Activated CD8-positive, alpha-beta T cell treated with anti-CD3 and anti-CD28 coated beads for 36 hours (primary cell): ENCODE measurements at regions not wholly inside any gene's neighbourhood (a gene's known extent, or its start where the extent isn't known, plus 50 kb on each side); places are given as distances from the start of the nearest gene placed in this dataset.

Source experiments
- ATAC-seq: fragments of 200-7000 bp; cut with Tn5 transposase; one replicate; pipeline ENCODE4 v1.10.0; 2021; ENCODE audit warnings: mild to moderate bottlenecking, moderate library complexity
- CTCF ChIA-PET: fragments of 350-600 bp; sonication (Branson Sonifier 250); formaldehyde crosslinking; loops from one replicate; lab custom pipeline; 2021; ENCODE audit warnings: antibody characterized with exemption; lab: Charles Lee
- POLR2A ChIA-PET: fragments of 350-600 bp; sonication (Branson Sonifier 250); formaldehyde crosslinking; loops from one replicate; lab custom pipeline; 2021; ENCODE audit warnings: antibody characterized with exemption; lab: Charles Lee
- DNase-seq: peaks from one replicate; pipeline ENCODE4 v3.0.0-alpha.2; 2020
- H3K27ac Mint-ChIP-seq: one replicate; pipeline ENCODE4 v1.8.0; 2021; ENCODE audit warnings: mild to moderate bottlenecking, mixed read lengths
- H3K27me3 Mint-ChIP-seq: one replicate; pipeline ENCODE4 v1.8.0; 2021; ENCODE audit warnings: mixed read lengths
- H3K36me3 Mint-ChIP-seq: one replicate; pipeline ENCODE4 v1.8.0; 2021; ENCODE audit warnings: low read depth, mixed read lengths
- H3K4me1 Mint-ChIP-seq: one replicate; pipeline ENCODE4 v1.8.0; 2021; ENCODE audit warnings: low read depth, mixed read lengths
- H3K4me3 Mint-ChIP-seq: one replicate; pipeline ENCODE4 v1.8.0; 2021; ENCODE audit warnings: mild to moderate bottlenecking, moderate library complexity, mixed read lengths
- H3K9me3 Mint-ChIP-seq: one replicate; pipeline ENCODE4 v1.8.0; 2021; ENCODE audit warnings: mixed read lengths
- CTCF ChIP-seq: fragments of 200-600 bp; IDR thresholded peaks from one replicate; pipeline ENCODE4 v1.8.0; 2022; ENCODE audit warnings: antibody characterized with exemption, mild to moderate bottlenecking
- intact Hi-C: fragments of 100-400 bp; cut with micrococcal nuclease; formaldehyde crosslinking; loops from one replicate; pipeline ENCODE4 v1.10.0; 2022

DNA sequence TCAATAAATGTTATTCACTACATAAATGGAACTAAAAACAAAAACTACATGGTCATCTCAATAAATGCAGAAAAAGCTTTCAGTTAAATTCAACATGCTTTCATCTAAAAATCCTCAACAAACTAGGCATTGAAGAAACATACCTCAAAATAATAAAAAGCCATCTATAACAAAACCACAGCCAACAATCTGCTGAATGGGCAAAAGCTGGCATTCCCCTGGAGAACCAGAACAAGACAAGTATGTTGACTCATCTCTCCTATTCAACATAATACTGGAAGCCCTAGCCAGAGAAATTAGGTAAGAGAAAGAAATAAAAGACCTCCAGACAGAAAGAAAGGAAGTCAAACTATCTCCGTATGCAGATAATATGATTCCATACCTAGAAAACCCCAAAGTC lies 759.9 kb downstream of the EPHA3 start:
- ChIA-PET CTCF (no interaction called here), POLR2A (no interaction called here)
- Mint-ChIP-seq H3K27me3 (no peaks in the 10 kb centered on the region), H3K36me3 (no peaks in the 10 kb centered on the region), H3K27ac (no peak overlapping the region), H3K4me1 (no peaks in the 10 kb centered on the region), H3K4me3 (no peak overlapping the region), H3K9me3 (peaks cover 9% of the 10 kb centered on the region)
- ATAC-seq = no peak
- intact Hi-C loops = no loop called here
- no peak for DNase-seq
- TF ChIP-seq CTCF = no peak

DNA sequence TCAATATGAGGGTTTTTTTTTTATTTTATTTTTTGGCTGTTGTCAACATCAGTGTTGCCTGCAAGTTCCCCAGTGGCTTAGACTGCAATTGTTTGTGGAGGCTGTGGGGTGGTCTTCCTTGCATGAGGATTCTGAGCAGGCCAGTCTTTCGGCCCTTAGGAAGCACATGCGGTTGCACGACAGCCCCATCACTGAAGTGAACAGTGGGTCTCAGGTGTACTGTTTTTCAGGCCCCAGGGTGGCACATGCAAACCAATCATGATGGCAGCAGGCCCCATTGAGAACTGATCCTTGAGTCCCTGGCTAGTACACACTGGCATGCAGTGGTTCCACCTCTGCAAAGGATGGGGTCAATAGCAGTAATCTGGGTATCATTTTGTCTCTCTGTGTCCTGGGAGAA lies 768.7 kb downstream of the EPHA3 start:
- intact Hi-C loops = no loop called here
- H3K9me3 Mint-ChIP-seq = peaks cover 12% of the 10 kb centered on the region
- no peak overlapping the region for H3K4me3 Mint-ChIP-seq
- POLR2A ChIA-PET = no interaction called here
- no peak for DNase-seq
- H3K27me3 Mint-ChIP-seq = no peaks in the 10 kb centered on the region
- H3K4me1 Mint-ChIP-seq = no peaks in the 10 kb centered on the region
- TF ChIP-seq CTCF = no peak
- H3K27ac Mint-ChIP-seq = no peak overlapping the region
- CTCF ChIA-PET = no interaction called here
- ATAC-seq = no peak
- H3K36me3 Mint-ChIP-seq = no peaks in the 10 kb centered on the region

DNA sequence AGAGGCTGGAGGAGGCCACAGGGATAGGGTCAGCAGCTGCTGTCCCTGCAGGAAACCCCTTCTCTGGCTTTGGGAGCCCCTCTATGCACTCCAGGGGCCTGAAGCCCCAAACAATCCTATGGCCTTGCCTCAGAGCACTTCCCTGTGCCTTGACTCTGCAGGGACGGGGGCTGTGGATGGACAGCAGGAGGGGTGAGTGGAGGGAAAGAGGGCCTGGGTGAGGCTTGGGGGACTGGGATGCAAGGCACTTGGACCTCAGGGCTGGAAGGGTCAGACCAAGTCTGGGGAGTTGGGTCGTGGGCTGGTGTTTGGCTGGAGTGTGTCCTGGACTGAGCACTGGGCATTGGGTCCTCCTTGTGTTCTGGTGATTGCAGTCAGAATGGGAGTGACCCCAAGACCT lies 769.8 kb downstream of the EPHA3 start:
- no peak for TF ChIP-seq CTCF
- no peaks in the 10 kb centered on the region for H3K36me3 Mint-ChIP-seq
- POLR2A ChIA-PET = no interaction called here
- H3K4me3 Mint-ChIP-seq = no peak overlapping the region
- ATAC-seq (no peak), DNase-seq (no peak)
- peaks cover 12% of the 10 kb centered on the region for H3K9me3 Mint-ChIP-seq
- no peak overlapping the region for H3K27ac Mint-ChIP-seq
- no peaks in the 10 kb centered on the region for H3K27me3 Mint-ChIP-seq
- CTCF ChIA-PET = no interaction called here
- H3K4me1 Mint-ChIP-seq = no peaks in the 10 kb centered on the region
- intact Hi-C loops = no loop called here

DNA sequence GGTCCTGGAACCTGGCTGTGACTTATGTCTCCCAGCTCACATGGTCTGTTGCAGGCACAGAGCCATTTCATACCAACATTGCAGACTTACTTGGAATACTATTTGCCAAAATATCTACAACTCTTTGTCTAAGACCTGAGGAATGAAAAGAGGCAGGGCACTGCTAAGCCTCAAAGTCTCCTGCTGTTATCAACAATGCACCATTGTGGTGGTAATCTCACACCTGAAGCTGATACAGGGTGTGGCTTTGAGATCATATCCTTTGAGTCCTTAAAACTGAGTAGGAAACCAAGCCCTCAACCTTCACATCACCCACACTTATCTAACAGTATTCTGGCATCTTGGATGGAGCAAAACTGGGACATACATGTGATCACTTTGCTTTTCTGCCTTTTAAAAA lies 782.0 kb downstream of the EPHA3 start:
- no peaks in the 10 kb centered on the region for H3K4me1 Mint-ChIP-seq
- H3K27ac Mint-ChIP-seq = no peak overlapping the region
- DNase-seq (no peak), ATAC-seq (no peak)
- ChIA-PET POLR2A (no interaction called here), CTCF (no interaction called here)
- TF ChIP-seq CTCF = no peak
- intact Hi-C loops = no loop called here
- H3K9me3 Mint-ChIP-seq = peaks cover 1% of the 10 kb centered on the region
- no peak overlapping the region for H3K4me3 Mint-ChIP-seq
- H3K27me3 Mint-ChIP-seq = no peaks in the 10 kb centered on the region
- H3K36me3 Mint-ChIP-seq = no peaks in the 10 kb centered on the region

DNA sequence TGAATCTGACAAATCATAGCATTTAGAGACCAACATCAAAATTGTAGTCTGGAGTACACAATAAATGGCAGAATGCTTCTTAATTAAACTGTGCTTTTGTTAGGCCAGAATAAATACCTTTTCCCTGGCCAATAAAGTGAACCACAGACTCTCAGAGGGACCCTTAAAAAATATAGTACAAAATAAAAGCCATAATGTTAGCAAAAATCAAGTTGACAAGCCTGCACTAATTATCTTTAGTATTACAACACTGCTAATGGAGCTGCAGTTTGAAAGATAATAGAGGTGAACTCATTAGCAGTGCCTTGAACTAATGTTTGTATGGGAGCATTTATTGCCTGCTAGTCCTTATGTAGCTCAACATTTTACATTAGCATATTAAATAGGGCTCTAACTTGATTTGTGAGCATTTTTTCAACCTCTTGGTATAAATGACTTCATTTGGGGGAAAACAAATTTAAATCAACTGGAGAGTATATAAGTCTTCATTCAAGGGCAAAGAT lies 801.3 kb downstream of the EPHA3 start:
- DNase-seq (no peak), ATAC-seq (no peak)
- H3K4me3 Mint-ChIP-seq = no peak overlapping the region
- no peak for TF ChIP-seq CTCF
- H3K36me3 Mint-ChIP-seq = no peaks in the 10 kb centered on the region
- H3K27ac Mint-ChIP-seq = no peak overlapping the region
- no peaks in the 10 kb centered on the region for H3K27me3 Mint-ChIP-seq
- H3K4me1 Mint-ChIP-seq = no peaks in the 10 kb centered on the region
- ChIA-PET CTCF (no interaction called here), POLR2A (no interaction called here)
- intact Hi-C loops = no loop called here
- peaks cover 9% of the 10 kb centered on the region for H3K9me3 Mint-ChIP-seq
